Endodermal cell (in vitro differentiated cells): ENCODE measurements at regions not wholly inside any gene's neighbourhood (a gene's known extent, or its start where the extent isn't known, plus 50 kb on each side); places are given as distances from the start of the nearest gene placed in this dataset.

ENCODE experiments used
- DNase-seq: peaks from one replicate; pipeline ENCODE4 v3.0.0-alpha.2; 2017
- H3K27ac ChIP-seq: 2 replicates; pipeline ENCODE4 v1.5.1; 2013; ENCODE audit warnings: mild to moderate bottlenecking, low read depth, low read length, moderate library complexity
- H3K27me3 ChIP-seq: 2 replicates; pipeline ENCODE4 v1.6.1; 2013; ENCODE audit warnings: mild to moderate bottlenecking, low read length, moderate library complexity; ENCODE audit not compliant: insufficient read depth, control insufficient read depth, poor library complexity, severe bottlenecking
- H3K36me3 ChIP-seq: 2 replicates; pipeline ENCODE4 v1.7.0; 2013; ENCODE audit warnings: mild to moderate bottlenecking, low read length, moderate library complexity; ENCODE audit not compliant: control insufficient read depth, insufficient read depth
- H3K4me1 ChIP-seq: one replicate; pipeline ENCODE4 v1.7.0; 2013; ENCODE audit warnings: low read length; ENCODE audit not compliant: control insufficient read depth, insufficient read depth
- H3K4me3 ChIP-seq: 2 replicates; pipeline ENCODE4 v1.5.1; 2013; ENCODE audit warnings: mild to moderate bottlenecking, low read length, moderate library complexity
- H3K9ac ChIP-seq: 2 replicates; pipeline ENCODE4 v1.6.1; 2013; ENCODE audit warnings: mild to moderate bottlenecking, low read length, moderate library complexity; ENCODE audit not compliant: poor library complexity, severe bottlenecking; ENCODE audit errors: extremely low read depth
- H3K9me3 ChIP-seq: 2 replicates; pipeline ENCODE4 v1.6.1; 2013; ENCODE audit warnings: mild to moderate bottlenecking, low read length, moderate library complexity; ENCODE audit not compliant: control insufficient read depth
- H3K27ac Mint-ChIP-seq: 2 replicates; pipeline ENCODE4 v1.8.0; 2020; ENCODE audit warnings: mixed read lengths
- H3K27me3 Mint-ChIP-seq: 2 replicates; pipeline ENCODE4 v1.8.0; 2021; ENCODE audit warnings: mild to moderate bottlenecking, mixed read lengths; ENCODE audit not compliant: insufficient read depth
- H3K36me3 Mint-ChIP-seq: 2 replicates; pipeline ENCODE4 v1.8.0; 2020; ENCODE audit warnings: low read depth, mixed read lengths
- H3K4me1 Mint-ChIP-seq: 2 replicates; pipeline ENCODE4 v1.8.0; 2020; ENCODE audit warnings: mixed read lengths
- H3K4me3 Mint-ChIP-seq: 2 replicates; pipeline ENCODE4 v1.8.0; 2020; ENCODE audit warnings: mild to moderate bottlenecking, moderate library complexity, mixed read lengths
- H3K9me3 Mint-ChIP-seq: 2 replicates; pipeline ENCODE4 v1.8.0; 2020; ENCODE audit warnings: mild to moderate bottlenecking, mixed read lengths
- CTCF ChIP-seq: fragments of 200-600 bp; sonication (generic); conservative IDR thresholded peaks from 2 replicates; pipeline ENCODE4 v1.5.0; 2021; ENCODE audit warnings: antibody characterized with exemption, mild to moderate bottlenecking
- WGBS, 2 experiments: methylation state at CpG; one replicate each; pipeline versions ENCODE4 v1.1.5 to v1.1.7; 2013; ENCODE audit warnings: missing lambda C conversion rate in 2 of 2, mixed read lengths in 1 of 2; ENCODE audit not compliant: insufficient coverage in 1 of 2, insufficient read length in 1 of 2; 5-methylcytosine and 5-hydroxymethylcytosine counted together

- Histone ChIP-seq H3K9me3 (no peaks in the 10 kb centered on the region), H3K27ac (peak overlapping the region; percentile 59), H3K27me3 (no peaks in the 10 kb centered on the region), H3K9ac (no peak overlapping the region), H3K4me3 (no peak overlapping the region), H3K4me1 (no peaks in the 10 kb centered on the region), H3K36me3 (no peaks in the 10 kb centered on the region)
- no peak overlapping the region for H3K4me3 Mint-ChIP-seq
- H3K4me1 Mint-ChIP-seq, result no peaks in the 10 kb centered on the region
- peaks cover 5% of the 10 kb centered on the region for H3K27me3 Mint-ChIP-seq
- no peak for TF ChIP-seq CTCF
- no peak for DNase-seq
- H3K27ac Mint-ChIP-seq, result no peak overlapping the region
- no peaks in the 10 kb centered on the region for H3K36me3 Mint-ChIP-seq
- H3K9me3 Mint-ChIP-seq, result no peaks in the 10 kb centered on the region
Measured at GRCh38 chr13:77828799-77829198, 89.8 kb downstream of the EDNRB start.

- no peaks in the 10 kb centered on the region for H3K9me3 ChIP-seq
- no peaks in the 10 kb centered on the region for H3K36me3 ChIP-seq
- WGBS, 2 experiments, result 90 to 100% methylated on average over 1 to 5 of the region's 5 CpGs
- Mint-ChIP-seq H3K27me3 (peaks cover 5% of the 10 kb centered on the region), H3K4me3 (no peak overlapping the region), H3K4me1 (no peaks in the 10 kb centered on the region), H3K9me3 (no peaks in the 10 kb centered on the region), H3K36me3 (no peaks in the 10 kb centered on the region), H3K27ac (no peak overlapping the region)
- H3K9ac ChIP-seq, result no peak overlapping the region
- H3K27me3 ChIP-seq, result no peaks in the 10 kb centered on the region
- H3K4me3 ChIP-seq, result no peak overlapping the region
- DNase-seq, result no peak
- no peaks in the 10 kb centered on the region for H3K4me1 ChIP-seq
- H3K27ac ChIP-seq, result no peak overlapping the region
- no peak for TF ChIP-seq CTCF
Measured at GRCh38 chr13:77827332-77827731, 91.3 kb downstream of the EDNRB start.

GRCh38 chr13:77820431-77821149 lies 98.0 kb downstream of the EDNRB start:
- Mint-ChIP-seq H3K4me1 (peaks cover 5% of the 10 kb centered on the region), H3K27ac (no peak overlapping the region), H3K36me3 (no peaks in the 10 kb centered on the region), H3K9me3 (no peaks in the 10 kb centered on the region), H3K4me3 (no peak overlapping the region), H3K27me3 (peaks cover 42% of the 10 kb centered on the region)
- H3K4me3 ChIP-seq, result no peak overlapping the region
- 93 to 97% methylated on average over 2 to 4 of the region's 4 CpGs for WGBS, 2 experiments
- no peaks in the 10 kb centered on the region for H3K4me1 ChIP-seq
- H3K36me3 ChIP-seq, result no peaks in the 10 kb centered on the region
- H3K27ac ChIP-seq, result no peak overlapping the region
- peaks cover 44% of the 10 kb centered on the region for H3K27me3 ChIP-seq
- peak; percentile 73 for TF ChIP-seq CTCF
- H3K9ac ChIP-seq, result no peak overlapping the region
- no peaks in the 10 kb centered on the region for H3K9me3 ChIP-seq
- DNase-seq, result no peak
